NCI-H1694 treated with DMSO at 0.1 percent for 48 hours (cell line): ENCODE measurements at regions not wholly inside any gene's neighbourhood (a gene's known extent, or its start where the extent isn't known, plus 50 kb on each side); places are given as distances from the start of the nearest gene placed in this dataset.
A peak's percentile ranks its signal among the peaks of the same experiment; 100 is the strongest.
"Not testable (repeated sequence)": the region's sequence is repeated elsewhere in the genome, so short reads cannot be mapped to it uniquely, and the experiment has no call there.

Source experiments
- DNase-seq: peaks from one replicate; lab custom pipeline; 2025; lab: John Stamatoyannopoulos, UW

DNA sequence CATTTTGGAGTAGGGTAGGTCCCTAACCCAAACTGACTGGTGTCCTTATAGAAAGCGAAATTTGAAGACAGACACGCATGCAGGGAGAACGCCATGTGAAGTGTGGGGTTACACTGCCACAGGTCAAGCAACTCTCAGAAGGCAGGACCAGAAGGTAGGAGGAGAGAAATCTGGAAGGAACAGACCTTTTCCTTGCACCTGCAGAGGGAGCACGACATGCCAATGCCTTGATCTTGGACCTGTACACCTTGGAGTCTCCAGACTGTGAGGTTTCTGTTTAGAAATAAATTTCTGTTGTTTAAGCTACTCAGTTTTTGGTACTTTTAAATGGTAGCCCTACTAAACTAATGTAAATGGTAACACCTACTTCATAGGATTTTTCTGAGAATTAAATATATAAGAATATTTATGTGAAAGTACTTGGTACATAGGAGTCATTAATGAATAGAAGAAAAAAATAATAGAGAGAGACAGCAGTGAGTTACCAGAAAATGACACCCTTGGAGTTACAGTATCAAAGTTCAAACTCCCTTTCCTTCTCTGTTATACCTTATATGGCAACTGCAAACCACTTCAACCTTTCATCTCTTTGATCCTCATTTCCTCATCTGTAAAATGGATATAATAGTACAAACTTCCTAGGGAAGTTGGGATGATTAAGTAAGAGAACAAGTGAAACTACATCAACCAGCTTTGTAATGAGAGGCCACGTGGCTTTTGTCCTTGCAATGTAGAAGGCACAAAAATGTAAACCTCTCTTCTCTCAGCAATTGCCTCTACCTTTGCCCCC lies 184.9 kb upstream of the PARD3B start:
- DNase-seq = no peak

DNA sequence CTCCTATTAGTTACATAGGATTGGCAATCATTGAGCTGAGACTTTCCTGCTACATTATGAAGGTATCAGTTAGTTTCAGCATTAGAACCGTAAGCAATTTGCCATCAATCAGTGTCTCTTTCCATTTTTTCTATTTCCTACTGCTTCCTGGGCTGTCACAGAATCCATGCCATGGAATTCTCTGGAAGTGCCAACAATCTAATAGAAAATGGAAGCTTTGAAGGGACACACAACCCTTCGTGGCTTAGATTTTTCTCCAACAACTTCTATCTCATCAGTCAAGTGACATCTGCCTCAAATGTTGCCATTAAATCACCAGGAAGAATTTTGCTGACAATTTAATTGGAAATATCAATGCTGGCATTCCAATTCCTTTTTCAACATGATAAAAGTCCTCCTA lies 183.5 kb upstream of the PARD3B start:
- no peak for DNase-seq

DNA sequence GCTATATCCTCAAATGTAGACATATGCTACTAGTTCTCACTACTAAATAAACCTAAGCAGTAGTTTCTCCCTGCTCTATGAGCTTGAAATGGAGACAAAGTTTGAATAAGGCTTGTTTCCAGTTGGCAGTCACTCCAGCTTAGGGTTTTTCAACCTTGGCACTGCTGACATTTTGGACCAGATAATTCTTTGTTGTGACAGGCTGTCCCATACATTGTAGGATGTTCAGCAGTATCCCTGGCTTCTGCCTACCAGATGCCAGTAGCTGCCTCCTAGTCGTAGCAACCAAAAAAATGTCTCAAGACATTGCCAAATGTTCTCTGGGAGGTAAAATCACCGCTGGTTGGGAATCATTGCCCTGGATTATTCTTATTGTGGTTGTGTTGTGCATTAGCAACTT lies 182.7 kb upstream of the PARD3B start:
- DNase-seq = no peak

DNA sequence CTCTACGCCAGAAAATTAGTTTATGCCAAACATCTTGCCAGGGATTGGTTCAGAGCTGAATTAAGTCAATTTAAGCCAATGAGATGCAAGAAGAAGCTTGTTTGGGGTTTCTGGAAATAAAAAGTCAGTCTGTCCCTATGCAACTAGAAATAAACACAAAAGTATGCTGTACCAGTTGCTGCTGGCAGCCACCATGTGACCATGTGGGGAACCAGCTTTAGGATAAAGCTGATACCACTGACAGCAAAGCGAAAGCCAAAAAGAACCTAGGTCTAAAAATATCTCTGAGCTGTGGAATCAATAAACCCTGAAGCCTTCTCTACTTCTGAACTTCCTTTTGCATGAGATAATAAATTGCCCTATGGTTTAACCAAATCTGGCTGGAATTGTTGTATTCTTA lies 181.8 kb upstream of the PARD3B start:
- DNase-seq = no peak

DNA sequence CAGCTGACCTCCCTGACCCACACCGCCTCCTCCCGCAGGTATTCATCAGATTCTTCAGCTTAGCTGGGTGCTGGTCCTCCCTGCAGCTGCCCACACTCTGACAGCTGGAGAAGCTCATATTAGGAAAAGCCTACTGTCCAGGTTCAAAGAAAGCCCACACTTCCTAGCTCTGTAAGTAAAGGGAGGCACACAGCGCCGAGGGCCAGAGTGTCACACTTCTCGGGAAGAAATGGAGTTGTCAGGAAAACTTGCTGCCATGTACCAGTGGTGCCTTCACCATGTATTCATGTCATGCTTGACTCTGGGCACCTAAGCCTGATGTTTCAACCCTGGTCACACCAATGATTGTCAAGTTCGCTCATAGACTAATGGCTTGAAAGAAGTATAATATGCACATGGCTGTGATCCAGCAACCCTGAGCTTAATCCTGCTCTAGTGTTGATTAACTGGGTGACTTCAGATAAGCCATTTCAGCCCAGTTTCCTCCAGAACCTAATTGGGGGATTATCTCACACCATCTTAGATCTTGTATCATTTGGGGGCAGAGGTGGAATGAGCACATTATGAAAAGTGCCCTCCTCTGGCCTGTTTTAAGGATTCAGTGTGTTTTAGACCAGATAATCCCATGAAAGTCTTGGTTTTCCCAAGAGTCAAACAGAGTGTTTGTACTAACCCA lies 180.3 kb upstream of the PARD3B start:
- no peak for DNase-seq

DNA sequence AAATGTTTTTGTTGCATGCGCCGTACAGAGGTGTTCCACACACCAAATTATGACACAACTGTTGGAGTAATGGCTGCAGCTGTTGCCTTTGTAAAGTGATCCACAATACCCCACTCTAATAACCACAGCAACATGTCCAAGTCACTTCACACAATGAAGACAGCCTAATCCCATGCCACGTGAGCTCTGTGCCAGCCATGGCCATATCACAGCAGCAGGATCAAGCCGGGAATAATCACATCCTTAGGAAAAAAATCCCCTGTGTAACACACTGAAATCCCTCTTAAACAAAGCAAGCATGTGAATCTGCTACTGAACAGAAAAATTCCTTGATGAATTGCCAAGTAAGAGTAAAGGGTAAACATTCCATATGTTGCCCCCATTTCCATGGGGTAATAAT lies 179.5 kb upstream of the PARD3B start:
- DNase-seq = peak; percentile 83

DNA sequence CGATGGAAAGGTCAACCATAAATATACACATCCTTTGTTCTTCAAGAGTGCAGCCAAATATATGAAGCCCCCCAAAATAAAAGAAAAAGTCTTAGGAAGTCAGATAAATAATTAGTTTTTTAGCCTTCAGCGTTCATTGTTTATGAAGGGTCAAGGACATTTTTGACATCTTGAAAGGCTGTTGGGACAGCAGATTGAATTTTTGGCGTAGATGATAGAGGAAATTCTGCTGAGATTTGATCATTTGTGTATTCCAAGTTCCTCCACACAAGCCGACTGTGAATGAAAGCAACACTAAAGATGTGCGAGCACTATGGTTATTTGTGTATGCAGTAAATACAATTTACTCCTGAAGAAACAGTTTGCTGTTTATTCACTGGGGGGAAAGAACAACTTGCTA lies 177.8 kb upstream of the PARD3B start:
- no peak for DNase-seq

DNA sequence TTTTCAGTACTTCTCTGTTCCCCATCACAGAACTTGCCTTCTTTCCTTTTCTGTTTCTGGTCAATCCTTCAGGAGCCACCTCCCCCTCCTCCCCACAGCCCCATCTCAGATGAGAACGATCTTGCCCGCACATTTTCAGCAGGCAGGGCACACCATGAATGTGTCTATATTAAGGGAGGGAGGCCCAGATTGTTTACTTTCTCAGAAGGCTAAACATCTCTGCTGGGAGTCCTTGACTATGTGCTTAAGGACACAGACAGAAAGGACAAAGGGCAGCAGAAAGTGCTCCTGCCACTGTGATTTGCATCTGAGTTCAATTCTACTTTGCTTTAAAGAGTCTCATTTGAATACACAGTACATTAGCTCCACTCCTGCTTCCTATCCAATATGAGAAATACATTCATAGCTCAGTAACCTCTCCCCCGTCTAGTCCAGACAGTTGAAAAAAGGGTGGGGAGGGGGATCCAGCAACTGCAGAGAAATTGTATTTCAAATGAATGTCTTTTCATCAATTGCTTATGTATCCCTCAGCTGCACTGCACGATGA lies 175.0 kb upstream of the PARD3B start:
- no peak for DNase-seq

DNA sequence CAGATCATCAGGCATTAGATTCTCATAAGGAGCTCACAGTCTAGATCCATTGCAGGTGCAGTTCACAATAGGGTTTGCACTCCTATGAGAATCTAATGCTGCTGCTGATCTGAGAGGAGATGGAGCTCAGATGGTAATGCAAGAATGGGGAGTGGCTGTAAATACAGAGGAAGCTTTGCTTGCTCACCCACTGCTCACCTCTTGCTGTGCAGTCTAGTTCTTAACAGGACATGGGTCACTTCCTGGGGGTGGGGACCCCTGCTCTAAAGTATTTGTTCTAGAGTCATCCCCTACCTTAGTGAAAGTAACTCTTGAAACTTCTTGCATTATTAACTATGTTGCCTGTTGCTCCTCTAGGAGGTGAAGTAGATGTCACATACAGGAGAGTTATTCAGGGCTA lies 171.3 kb upstream of the PARD3B start:
- DNase-seq = no peak

DNA sequence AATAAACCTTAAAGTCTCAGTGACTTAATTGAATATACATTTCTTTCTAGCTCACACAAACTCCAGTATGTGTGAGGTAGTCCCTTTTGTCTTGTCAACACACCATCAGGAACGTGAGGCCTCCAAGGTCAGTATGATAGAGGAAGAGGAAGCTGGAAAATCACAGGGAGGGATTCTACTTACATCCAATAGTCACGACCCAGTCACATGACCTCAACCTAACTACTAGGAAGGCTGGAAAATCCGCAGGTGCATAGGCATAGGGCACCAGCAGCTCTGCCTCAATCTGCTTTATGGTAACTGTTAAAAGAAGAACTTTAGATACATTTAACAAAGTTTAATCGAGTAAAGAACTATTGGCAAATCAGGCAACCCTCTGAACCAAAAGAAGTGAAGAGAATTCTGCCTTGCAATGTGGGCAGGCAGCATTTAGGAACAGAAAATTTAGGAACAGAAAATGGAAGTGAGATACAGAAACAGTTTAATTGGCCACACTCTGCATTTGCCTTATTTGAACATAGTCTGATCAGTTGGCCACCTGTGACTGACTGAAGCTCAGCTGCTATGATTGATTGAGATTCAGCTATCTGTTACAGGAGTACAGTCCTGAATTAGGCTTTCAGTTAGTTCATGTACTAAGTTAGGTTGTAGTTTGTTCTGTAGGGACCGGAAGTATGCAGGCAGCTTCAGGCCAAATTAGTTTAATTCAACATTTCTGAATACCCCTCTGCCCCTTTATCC lies 165.0 kb upstream of the PARD3B start:
- DNase-seq = no peak

DNA sequence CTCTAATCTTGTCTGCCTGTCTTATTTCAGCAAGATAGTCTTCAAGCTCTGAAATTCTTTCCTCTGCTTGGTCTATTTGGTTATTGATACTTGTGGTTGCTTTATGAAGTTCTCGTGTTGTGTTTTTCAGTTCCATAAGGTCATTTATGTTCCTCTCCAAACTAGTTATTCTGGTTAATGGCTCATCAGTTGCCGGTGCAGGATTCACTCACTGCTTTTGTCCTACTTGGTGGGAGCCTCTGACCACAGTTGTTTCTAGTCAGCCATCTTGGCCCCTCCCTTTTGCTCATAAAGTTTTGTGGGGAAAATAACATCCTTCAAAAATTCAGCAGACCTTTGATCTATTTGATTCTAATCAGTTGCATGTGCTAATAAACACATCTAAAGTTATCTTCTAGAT lies 158.6 kb upstream of the PARD3B start:
- no peak for DNase-seq

DNA sequence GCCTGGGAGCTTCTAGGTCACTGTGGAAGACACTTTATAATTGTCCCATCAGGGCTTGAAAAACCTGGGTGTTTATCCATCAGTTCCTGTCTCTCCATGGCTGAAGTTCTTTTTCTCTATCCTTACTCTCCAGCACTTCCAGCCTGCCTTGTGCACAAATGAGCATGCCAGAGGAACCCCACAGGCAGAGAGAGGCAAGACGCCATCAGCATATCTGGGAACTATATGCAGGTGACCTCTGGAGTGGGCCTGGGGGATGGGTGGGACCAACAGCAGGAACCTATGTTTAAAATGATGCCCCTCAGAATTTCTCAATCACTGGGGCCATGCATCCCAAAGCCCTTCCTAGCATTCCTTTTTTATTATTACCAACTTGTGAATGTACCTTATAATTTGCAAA lies 156.2 kb upstream of the PARD3B start:
- DNase-seq = no peak

DNA sequence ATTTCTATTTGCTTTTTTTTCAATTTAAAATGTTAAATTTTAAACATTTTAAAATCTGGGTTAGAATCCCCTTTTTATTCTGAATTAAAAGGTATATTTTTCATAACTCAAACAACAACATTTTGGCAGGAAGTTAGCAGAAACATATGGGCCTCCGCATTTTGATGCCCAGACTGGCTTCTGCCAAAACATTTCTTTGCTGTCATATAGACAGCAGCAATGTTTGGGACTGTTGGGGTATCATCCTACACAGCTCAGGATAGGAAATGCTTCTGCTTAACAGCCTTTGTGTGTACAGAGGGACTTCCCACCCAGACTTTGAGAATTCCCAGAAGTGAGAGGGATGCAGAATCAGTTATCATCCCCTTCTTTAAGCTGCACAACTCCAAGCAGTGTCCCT lies 155.4 kb upstream of the PARD3B start:
- peak; percentile 32 for DNase-seq

DNA sequence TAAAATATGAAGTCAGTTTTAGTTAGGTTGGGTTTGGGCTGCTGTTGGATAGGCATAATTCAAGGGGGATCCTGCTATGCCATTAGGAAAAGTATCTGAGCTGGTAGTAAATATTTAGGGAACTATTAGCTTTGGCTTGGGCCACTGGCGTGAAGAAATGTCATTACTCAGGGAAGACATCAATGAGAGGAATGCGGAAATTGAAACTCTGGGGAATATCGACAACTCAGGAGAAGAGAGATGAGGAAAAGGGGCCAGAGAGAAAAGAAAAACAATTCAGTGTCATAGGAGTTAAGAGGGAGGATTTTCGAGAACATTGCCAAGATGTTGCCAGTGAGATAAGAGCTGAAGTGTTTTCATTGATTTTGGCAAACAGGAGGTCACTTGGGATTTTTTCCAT lies 149.7 kb upstream of the PARD3B start:
- DNase-seq = no peak

DNA sequence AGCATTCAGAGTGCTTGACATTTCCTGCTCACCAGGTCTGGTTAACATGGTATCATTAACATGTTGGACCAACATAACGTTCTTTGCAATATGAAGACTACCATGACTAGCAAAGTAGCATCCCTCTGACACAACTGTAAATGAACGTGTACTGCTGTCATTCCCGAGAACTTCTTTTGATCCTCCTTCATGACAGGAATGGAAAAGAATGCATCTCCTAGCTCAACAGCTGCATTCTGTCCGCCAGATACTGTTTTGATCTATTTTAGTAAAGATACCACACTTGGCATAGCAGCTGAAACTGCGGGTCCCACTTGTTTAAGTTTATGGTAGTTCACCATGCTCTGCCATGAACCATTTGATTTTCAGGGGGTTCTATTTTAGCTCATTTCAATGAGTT lies 144.2 kb upstream of the PARD3B start:
- no peak for DNase-seq

DNA sequence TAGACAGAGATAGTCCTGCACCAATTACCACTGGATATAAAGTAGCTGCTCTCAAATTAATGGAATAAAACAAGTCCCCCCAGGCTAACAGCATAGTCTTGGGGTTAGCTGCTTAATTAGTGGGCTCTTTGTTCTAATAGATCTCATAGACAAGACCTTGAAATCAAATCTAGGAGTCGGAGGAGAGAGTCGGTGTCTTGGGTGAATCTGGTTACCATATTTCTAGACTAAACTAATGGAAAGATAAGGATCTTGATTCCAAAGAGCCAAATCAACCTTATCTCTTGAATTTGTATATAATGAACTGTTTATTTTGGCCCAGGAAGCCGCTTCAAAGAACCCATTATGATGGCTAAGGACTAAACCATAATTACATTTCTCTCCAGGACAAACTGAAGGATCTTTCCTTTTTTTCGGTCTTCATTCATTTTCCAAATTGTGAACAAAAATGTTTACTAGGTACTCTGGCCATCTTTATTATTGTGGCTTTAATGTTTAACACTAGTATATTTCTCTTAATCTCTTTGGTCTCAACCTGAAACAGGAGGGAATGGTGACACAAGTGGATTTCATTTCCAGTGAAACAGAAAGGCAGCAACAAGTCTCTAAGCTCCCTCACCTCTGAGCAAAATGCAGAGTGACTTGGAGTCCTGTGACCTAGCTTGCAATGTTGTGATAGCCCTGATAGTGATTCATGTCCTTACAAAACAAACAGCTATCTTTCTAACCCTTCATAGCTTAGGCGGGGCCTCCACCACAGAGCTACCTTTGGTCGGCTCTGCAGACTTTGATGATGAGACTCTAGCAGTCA lies 137.9 kb upstream of the PARD3B start:
- no peak for DNase-seq

DNA sequence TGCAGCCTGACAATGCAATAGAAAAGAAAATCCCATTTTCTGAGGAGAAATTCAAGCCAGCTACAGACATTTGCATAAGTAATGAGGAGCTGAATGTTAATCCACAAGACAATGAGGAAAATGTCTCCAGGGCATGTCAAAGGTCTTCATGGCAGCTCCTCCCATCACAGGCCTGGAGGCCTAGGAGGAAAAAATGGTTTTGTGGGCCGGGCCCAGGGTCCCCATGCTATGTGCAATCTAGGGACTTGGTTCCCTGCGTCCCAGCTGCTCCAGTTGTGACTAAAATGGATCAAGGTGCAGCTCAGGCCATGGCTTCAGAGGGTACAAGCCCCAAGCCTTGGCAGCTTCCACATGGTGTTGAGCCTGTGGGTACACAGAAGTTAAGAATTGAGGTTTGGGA lies 132.5 kb upstream of the PARD3B start:
- DNase-seq = not testable (repeated sequence)

DNA sequence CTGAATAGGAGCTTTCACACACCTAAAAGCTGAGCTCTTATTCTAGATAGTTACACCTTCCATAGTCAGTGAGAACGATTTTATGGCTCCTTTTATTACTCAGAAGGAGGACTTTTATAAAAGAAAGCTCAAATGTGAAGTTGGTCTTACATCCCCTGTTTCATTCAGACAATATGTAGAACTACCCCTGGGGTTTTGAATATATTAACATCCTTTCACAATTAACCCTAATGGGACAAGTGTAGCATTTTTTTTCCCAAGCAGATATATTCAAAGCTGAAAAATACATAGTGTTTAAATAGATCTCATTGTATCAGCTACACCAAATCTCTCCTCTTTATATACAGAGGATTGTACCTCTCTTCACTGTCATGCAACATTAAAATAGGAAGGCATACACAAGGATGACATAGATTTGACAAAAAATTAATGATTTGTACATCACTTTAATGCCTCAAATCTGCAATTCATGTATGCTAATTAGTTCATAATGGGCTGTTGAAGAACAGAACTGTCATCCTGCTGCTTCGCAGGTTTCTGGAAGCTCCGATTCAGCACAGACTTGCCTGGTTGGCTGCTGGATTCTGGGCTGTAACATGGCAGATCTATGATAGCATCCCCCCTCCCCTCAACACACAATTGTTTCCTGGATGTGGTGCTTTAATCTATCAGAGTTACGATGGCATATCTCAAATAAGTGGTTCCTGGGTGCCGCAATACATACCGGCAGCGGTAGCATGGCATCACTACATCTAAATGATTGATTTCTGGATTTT lies 129.7 kb upstream of the PARD3B start:
- DNase-seq = no peak

DNA sequence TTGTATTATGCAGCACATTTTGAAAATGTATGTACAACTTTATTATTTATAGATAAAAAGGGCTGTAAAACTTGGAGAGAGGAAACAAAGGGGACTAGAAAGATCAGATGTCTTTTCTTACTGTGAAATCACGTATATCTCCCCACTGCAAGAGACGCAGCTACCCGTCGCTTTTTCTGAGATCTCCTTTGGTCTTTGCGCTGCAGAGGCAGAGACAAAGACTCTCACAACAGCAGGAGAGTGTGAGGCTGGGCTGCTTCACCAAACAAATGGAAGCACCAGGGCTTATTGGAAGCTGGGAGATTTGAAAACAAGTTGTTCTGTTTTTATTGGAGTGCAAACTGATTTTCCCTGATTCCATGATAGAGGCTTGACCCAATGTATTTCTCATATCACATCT lies 129.0 kb upstream of the PARD3B start:
- DNase-seq = no peak

DNA sequence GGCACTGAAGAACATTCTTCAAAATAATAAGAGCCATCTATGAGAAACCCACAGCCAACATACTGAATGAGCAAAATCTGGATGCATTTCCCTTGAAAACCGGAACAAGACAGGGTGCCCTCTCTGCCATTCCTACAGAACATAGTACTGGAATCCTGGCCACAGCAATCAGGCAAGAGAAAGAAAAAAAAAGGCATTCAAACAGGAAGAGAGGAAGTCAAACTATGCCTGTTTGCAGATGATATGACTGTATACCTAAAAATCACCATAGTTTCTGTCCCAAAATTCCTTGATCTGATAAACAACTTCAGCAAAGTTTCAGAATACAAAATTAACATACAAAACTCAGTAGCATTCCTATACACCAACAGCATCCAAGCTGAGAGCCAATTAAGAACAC lies 119.5 kb upstream of the PARD3B start:
- no peak for DNase-seq

DNA sequence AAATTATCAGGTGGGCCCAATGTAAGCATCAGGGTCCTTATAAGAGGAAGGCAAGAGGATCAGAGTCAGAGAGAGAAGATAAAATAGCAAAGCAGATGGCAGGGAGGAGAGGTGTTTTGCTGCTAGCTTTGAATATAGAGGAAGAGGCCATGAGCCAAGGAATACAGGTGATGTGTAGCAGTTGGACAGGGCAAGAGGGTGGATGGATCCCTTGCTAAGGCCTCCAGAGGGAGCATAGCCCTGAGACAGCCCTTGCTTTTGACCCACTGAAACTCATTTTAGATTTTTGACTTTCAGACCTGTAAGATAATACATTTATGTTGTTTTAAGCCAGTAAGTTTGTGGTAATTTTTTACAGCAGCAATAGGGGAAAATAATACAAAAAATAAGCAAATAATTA lies 116.6 kb upstream of the PARD3B start:
- no peak for DNase-seq
